GM23338 (cell line): ENCODE measurements at regions not wholly inside any gene's neighbourhood (a gene's known extent, or its start where the extent isn't known, plus 50 kb on each side); places are given as distances from the start of the nearest gene placed in this dataset.

Experiments used
- ATAC-seq: fragments of 200-7000 bp; cut with Tn5 transposase; 3 replicates; pipeline ENCODE4 v1.9.1; 2020
- DNase-seq: peaks from one replicate; pipeline ENCODE4 v3.0.0-alpha.2; 2015; ENCODE audit warnings: low spot score
- H2AFZ ChIP-seq: fragments of 200-600 bp; sonication (generic); 2 replicates; pipeline ENCODE4 v1.8.0; 2016; ENCODE audit warnings: antibody characterized with exemption, mild to moderate bottlenecking, moderate library complexity
- H3F3A ChIP-seq: fragments of 200-600 bp; sonication (generic); replicated peaks from 2 replicates; pipeline ENCODE4 v1.8.0; 2017; ENCODE audit warnings: antibody characterized with exemption, mixed run types, low read depth
- H3K27ac ChIP-seq: fragments of 200-600 bp; sonication (generic); 2 replicates; pipeline ENCODE4 v1.6.1; 2016; ENCODE audit warnings: low read depth
- H3K27me3 ChIP-seq: fragments of 200-600 bp; sonication (generic); 2 replicates; pipeline ENCODE4 v1.8.0; 2016; ENCODE audit warnings: mild to moderate bottlenecking, mixed run types, moderate library complexity; ENCODE audit not compliant: insufficient read depth
- H3K36me3 ChIP-seq: fragments of 200-600 bp; sonication (generic); 2 replicates; pipeline ENCODE4 v1.8.0; 2016; ENCODE audit warnings: mild to moderate bottlenecking; ENCODE audit not compliant: insufficient read depth
- H3K4me1 ChIP-seq: fragments of 200-600 bp; sonication (generic); 2 replicates; pipeline ENCODE4 v1.8.0; 2016; ENCODE audit warnings: mild to moderate bottlenecking, moderate library complexity; ENCODE audit not compliant: insufficient read depth
- H3K4me2 ChIP-seq: fragments of 200-600 bp; sonication (generic); 2 replicates; pipeline ENCODE4 v1.7.1; 2017; ENCODE audit warnings: mixed run types
- H3K4me3 ChIP-seq: fragments of 200-600 bp; sonication (generic); 2 replicates; pipeline ENCODE4 v1.6.1; 2016; ENCODE audit warnings: mixed run types
- H3K79me2 ChIP-seq: fragments of 200-600 bp; sonication (generic); replicated peaks from 2 replicates; pipeline ENCODE4 v1.8.0; 2017; ENCODE audit warnings: mild to moderate bottlenecking; ENCODE audit not compliant: insufficient read depth
- H3K9me2 ChIP-seq: fragments of 200-600 bp; sonication (generic); 2 replicates; pipeline ENCODE4 v1.8.0; 2017; ENCODE audit not compliant: insufficient read depth
- H4K20me1 ChIP-seq: fragments of 200-600 bp; sonication (generic); replicated peaks from 2 replicates; pipeline ENCODE4 v1.8.0; 2017; ENCODE audit warnings: mild to moderate bottlenecking; ENCODE audit not compliant: insufficient read depth
- H3K27ac Mint-ChIP-seq: 2 replicates; pipeline ENCODE4 v1.8.0; 2020; ENCODE audit warnings: inconsistent platforms, mild to moderate bottlenecking, moderate library complexity, mixed read lengths
- H3K27me3 Mint-ChIP-seq: 3 replicates; pipeline ENCODE4 v1.8.0; 2022; ENCODE audit warnings: low read depth, mild to moderate bottlenecking, moderate library complexity, mixed read lengths, inconsistent platforms; ENCODE audit not compliant: insufficient read depth, poor library complexity
- H3K36me3 Mint-ChIP-seq: 3 replicates; pipeline ENCODE4 v1.8.0; 2021; ENCODE audit warnings: low read depth, mild to moderate bottlenecking, inconsistent platforms, moderate library complexity, mixed read lengths
- H3K4me1 Mint-ChIP-seq: 3 replicates; pipeline ENCODE4 v1.8.0; 2020; ENCODE audit warnings: mild to moderate bottlenecking, inconsistent platforms, mixed read lengths
- H3K4me3 Mint-ChIP-seq: 3 replicates; pipeline ENCODE4 v1.8.0; 2021; ENCODE audit warnings: moderate library complexity, mild to moderate bottlenecking, inconsistent platforms, mixed read lengths
- H3K9me3 Mint-ChIP-seq: 3 replicates; pipeline ENCODE4 v1.8.0; 2020; ENCODE audit warnings: moderate library complexity, mild to moderate bottlenecking, inconsistent platforms, mixed read lengths
- CREB1 ChIP-seq: fragments of 250-450 bp; sonication (Bioruptor Pico); IDR thresholded peaks from 2 replicates; pipeline ENCODE4 v1.5.0; 2020; ENCODE audit warnings: low read depth, mild to moderate bottlenecking, moderate library complexity
- EZH2phosphoT487 ChIP-seq: fragments of 200-600 bp; sonication (generic); IDR thresholded peaks from one replicate; pipeline ENCODE4 v1.8.1; 2018; ENCODE audit warnings: antibody characterized with exemption; ENCODE audit not compliant: unreplicated experiment
- JUNB ChIP-seq: IDR thresholded peaks from one replicate; pipeline ENCODE4 v1.6.1; 2016; ENCODE audit warnings: antibody characterized with exemption; ENCODE audit not compliant: unreplicated experiment
- NANOG ChIP-seq: IDR thresholded peaks from 2 replicates; pipeline ENCODE4 v1.6.1; 2016; ENCODE audit warnings: antibody characterized with exemption, borderline replicate concordance
- POLR2AphosphoS5 ChIP-seq: IDR thresholded peaks from 2 replicates; pipeline ENCODE4 v1.6.1; 2016; ENCODE audit warnings: antibody characterized with exemption, low read depth
- STAT1 ChIP-seq: IDR thresholded peaks from one replicate; pipeline ENCODE4 v1.6.1; 2016; ENCODE audit warnings: antibody characterized with exemption; ENCODE audit not compliant: unreplicated experiment
- TF ChIP-seq, protein P1 (sequence below): IDR thresholded peaks from 2 replicates; pipeline ENCODE4 v1.6.1; 2016; ENCODE audit warnings: antibody characterized with exemption
- TF ChIP-seq, protein P2 (sequence below): IDR thresholded peaks from one replicate; pipeline ENCODE4 v1.6.1; 2018; ENCODE audit warnings: antibody characterized with exemption; ENCODE audit not compliant: unreplicated experiment
- TF ChIP-seq, protein P3 (sequence below): fragments of 250-450 bp; sonication (Bioruptor Pico); IDR thresholded peaks from 2 replicates; pipeline ENCODE4 v1.5.0; 2020; ENCODE audit warnings: mild to moderate bottlenecking, moderate library complexity

DNA sequence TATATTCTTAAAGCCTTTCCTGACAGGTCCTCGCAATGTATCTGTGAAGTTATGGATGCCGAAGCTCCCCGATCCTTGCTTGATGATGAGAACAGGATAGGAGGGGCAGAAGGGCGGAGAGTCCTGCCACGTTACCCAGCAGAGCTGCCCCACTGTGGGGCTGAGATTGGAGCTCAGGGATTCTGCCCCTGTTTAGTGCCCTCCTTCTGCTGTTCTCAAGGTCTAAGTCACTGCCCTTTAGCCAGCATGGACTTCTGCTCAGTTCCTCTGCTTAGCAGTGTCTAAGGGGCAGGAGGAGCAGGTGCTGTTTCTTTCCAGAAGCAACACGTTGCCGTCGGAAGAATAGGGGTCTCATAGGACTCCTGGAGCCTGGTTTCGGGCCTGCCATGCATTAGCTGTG is 164.2 kb upstream of the B3GAT1 start (continued):
- TF ChIP-seq, protein P1, sequence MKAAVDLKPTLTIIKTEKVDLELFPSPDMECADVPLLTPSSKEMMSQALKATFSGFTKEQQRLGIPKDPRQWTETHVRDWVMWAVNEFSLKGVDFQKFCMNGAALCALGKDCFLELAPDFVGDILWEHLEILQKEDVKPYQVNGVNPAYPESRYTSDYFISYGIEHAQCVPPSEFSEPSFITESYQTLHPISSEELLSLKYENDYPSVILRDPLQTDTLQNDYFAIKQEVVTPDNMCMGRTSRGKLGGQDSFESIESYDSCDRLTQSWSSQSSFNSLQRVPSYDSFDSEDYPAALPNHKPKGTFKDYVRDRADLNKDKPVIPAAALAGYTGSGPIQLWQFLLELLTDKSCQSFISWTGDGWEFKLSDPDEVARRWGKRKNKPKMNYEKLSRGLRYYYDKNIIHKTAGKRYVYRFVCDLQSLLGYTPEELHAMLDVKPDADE = no peak
- TF ChIP-seq JUNB (no peak), CREB1 (CRISPR knock-in tag) (no peak), POLR2AphosphoS5 (no peak), NANOG (no peak)

DNA sequence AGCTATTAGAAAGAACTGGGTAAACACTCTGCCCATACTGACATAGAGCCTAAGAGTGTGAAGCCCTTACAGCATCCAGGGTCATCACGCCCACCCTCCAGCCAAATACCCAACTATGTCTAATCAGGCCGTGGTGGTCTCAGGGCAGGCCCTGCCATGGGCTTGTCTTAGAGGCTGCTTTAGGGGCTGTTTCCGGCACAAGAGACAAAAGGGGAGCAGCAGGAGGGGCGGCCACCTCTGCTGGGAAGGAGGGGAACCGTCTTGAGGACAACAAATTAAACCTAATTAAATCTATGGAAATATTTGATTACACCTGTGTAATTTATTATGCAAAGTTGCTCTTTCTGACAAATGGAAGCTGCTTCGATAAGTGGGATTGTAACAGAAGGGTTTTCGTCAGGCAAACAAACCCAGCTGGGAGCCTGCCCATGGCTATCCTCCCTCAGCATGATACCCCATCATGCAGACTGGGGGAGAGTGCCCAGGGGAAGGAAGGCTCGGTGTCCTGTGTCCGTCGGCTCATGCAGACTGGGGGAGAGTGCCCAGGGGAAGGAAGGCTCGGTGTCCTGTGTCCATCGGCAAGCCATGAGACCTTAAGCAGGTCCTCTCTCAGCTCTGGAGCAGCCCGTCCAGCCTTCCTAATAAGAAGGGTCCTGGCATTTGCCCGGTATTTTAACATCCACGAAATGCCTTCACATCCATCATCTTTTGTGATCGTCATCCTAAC is 163.6 kb upstream of the B3GAT1 start:
- no peaks in the 10 kb centered on the region for H3K36me3 Mint-ChIP-seq
- TF ChIP-seq, protein P2, sequence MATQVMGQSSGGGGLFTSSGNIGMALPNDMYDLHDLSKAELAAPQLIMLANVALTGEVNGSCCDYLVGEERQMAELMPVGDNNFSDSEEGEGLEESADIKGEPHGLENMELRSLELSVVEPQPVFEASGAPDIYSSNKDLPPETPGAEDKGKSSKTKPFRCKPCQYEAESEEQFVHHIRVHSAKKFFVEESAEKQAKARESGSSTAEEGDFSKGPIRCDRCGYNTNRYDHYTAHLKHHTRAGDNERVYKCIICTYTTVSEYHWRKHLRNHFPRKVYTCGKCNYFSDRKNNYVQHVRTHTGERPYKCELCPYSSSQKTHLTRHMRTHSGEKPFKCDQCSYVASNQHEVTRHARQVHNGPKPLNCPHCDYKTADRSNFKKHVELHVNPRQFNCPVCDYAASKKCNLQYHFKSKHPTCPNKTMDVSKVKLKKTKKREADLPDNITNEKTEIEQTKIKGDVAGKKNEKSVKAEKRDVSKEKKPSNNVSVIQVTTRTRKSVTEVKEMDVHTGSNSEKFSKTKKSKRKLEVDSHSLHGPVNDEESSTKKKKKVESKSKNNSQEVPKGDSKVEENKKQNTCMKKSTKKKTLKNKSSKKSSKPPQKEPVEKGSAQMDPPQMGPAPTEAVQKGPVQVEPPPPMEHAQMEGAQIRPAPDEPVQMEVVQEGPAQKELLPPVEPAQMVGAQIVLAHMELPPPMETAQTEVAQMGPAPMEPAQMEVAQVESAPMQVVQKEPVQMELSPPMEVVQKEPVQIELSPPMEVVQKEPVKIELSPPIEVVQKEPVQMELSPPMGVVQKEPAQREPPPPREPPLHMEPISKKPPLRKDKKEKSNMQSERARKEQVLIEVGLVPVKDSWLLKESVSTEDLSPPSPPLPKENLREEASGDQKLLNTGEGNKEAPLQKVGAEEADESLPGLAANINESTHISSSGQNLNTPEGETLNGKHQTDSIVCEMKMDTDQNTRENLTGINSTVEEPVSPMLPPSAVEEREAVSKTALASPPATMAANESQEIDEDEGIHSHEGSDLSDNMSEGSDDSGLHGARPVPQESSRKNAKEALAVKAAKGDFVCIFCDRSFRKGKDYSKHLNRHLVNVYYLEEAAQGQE = no peak
- TF ChIP-seq EZH2phosphoT487 = no peak
- TF ChIP-seq, protein P1 = no peak
- no peak for TF ChIP-seq JUNB
- no peak for TF ChIP-seq STAT1
- TF ChIP-seq, protein P3, sequence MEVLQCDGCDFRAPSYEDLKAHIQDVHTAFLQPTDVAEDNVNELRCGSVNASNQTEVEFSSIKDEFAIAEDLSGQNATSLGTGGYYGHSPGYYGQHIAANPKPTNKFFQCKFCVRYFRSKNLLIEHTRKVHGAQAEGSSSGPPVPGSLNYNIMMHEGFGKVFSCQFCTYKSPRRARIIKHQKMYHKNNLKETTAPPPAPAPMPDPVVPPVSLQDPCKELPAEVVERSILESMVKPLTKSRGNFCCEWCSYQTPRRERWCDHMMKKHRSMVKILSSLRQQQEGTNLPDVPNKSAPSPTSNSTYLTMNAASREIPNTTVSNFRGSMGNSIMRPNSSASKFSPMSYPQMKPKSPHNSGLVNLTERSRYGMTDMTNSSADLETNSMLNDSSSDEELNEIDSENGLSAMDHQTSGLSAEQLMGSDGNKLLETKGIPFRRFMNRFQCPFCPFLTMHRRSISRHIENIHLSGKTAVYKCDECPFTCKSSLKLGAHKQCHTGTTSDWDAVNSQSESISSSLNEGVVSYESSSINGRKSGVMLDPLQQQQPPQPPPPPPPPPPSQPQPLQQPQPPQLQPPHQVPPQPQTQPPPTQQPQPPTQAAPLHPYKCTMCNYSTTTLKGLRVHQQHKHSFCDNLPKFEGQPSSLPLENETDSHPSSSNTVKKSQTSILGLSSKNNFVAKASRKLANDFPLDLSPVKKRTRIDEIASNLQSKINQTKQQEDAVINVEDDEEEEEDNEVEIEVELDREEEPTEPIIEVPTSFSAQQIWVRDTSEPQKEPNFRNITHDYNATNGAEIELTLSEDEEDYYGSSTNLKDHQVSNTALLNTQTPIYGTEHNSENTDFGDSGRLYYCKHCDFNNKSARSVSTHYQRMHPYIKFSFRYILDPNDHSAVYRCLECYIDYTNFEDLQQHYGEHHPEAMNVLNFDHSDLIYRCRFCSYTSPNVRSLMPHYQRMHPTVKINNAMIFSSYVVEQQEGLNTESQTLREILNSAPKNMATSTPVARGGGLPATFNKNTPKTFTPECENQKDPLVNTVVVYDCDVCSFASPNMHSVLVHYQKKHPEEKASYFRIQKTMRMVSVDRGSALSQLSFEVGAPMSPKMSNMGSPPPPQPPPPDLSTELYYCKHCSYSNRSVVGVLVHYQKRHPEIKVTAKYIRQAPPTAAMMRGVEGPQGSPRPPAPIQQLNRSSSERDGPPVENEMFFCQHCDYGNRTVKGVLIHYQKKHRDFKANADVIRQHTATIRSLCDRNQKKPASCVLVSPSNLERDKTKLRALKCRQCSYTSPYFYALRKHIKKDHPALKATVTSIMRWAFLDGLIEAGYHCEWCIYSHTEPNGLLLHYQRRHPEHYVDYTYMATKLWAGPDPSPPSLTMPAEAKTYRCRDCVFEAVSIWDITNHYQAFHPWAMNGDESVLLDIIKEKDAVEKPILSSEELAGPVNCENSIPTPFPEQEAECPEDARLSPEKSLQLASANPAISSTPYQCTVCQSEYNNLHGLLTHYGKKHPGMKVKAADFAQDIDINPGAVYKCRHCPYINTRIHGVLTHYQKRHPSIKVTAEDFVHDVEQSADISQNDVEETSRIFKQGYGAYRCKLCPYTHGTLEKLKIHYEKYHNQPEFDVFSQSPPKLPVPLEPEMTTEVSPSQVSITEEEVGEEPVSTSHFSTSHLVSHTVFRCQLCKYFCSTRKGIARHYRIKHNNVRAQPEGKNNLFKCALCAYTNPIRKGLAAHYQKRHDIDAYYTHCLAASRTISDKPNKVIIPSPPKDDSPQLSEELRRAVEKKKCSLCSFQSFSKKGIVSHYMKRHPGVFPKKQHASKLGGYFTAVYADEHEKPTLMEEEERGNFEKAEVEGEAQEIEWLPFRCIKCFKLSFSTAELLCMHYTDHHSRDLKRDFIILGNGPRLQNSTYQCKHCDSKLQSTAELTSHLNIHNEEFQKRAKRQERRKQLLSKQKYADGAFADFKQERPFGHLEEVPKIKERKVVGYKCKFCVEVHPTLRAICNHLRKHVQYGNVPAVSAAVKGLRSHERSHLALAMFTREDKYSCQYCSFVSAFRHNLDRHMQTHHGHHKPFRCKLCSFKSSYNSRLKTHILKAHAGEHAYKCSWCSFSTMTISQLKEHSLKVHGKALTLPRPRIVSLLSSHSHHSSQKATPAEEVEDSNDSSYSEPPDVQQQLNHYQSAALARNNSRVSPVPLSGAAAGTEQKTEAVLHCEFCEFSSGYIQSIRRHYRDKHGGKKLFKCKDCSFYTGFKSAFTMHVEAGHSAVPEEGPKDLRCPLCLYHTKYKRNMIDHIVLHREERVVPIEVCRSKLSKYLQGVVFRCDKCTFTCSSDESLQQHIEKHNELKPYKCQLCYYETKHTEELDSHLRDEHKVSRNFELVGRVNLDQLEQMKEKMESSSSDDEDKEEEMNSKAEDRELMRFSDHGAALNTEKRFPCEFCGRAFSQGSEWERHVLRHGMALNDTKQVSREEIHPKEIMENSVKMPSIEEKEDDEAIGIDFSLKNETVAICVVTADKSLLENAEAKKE = no peak
- no peak for TF ChIP-seq POLR2AphosphoS5
- no peaks in the 10 kb centered on the region for H3K9me2 ChIP-seq
- no peaks in the 10 kb centered on the region for H3K27me3 ChIP-seq
- no peaks in the 10 kb centered on the region for H3K9me3 Mint-ChIP-seq
- peaks cover 15% of the 10 kb centered on the region for H3K4me1 Mint-ChIP-seq
- DNase-seq (no peak), ATAC-seq (no peak)
- H4K20me1 ChIP-seq = no peaks in the 10 kb centered on the region
- H3K27ac Mint-ChIP-seq = no peak overlapping the region
- no peaks in the 10 kb centered on the region for H3K79me2 ChIP-seq
- no peak overlapping the region for H3K4me3 ChIP-seq
- no peak overlapping the region for H2AFZ ChIP-seq
- no peaks in the 10 kb centered on the region for H3K4me1 ChIP-seq
- no peaks in the 10 kb centered on the region for H3K36me3 ChIP-seq
- H3K4me3 Mint-ChIP-seq = no peak overlapping the region
- H3K4me2 ChIP-seq = no peak overlapping the region
- H3F3A ChIP-seq = no peaks in the 10 kb centered on the region
- no peak overlapping the region for H3K27ac ChIP-seq
- H3K27me3 Mint-ChIP-seq = peaks cover 7% of the 10 kb centered on the region
